ENCODE measurements at regions not wholly inside any gene's neighbourhood (a gene's known extent, or its start where the extent isn't known, plus 50 kb on each side); places are given as distances from the start of the nearest gene placed in this dataset.

DNA sequence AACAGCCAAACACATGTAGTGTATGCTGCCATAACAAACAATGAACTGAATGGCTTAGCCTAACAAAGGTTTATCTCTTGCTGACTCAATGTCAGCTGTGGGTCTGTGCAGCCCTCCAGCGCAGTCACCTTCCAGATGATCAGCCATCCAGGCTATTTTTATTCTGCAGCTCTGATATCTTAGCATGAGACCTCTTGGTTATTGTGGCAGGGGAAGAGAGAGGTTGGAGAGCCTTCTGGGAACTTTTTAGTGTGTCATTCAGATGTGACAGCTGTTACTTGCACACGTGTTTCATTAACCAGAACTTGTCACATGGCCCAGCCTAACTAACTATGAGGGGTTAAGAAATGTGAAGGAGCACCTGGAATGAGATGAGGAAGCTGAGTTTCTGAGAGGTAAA lies 202.5 kb downstream of the DHX35 start:
- Histone ChIP-seq H3K9me3 (replicated peaks; ENCODE audit: control insufficient read depth, insufficient read depth, low read length) (no peaks in the 10 kb centered on the region), H3K9ac (replicated peaks; ENCODE audit: extremely low read depth, insufficient read depth, low read length) (no peak overlapping the region), H3K27ac (ENCODE audit: insufficient read depth, low read depth, low read length) (no peak overlapping the region), H2AFZ (ENCODE audit: low read depth, low read length) (no peak overlapping the region), H3K79me2 (ENCODE audit: control insufficient read depth, insufficient read depth, low read length) (no peaks in the 10 kb centered on the region), H3K4me2 (ENCODE audit: insufficient read depth, low read length) (no peak overlapping the region), H3K9me1 (replicated peaks; ENCODE audit: control insufficient read depth, extremely low read depth, insufficient read depth, low read length) (no peaks in the 10 kb centered on the region), H3K4me1 (ENCODE audit: control insufficient read depth, extremely low read depth, insufficient read depth, low read length) (no peaks in the 10 kb centered on the region), H3K36me3 (ENCODE audit: control insufficient read depth in 2 of 2, extremely low read depth in 1 of 2, insufficient read depth in 2 of 2, low read length in 2 of 2) (no peaks in the 10 kb centered on the region), H4K20me1 (replicated peaks; ENCODE audit: control insufficient read depth, extremely low read depth, insufficient read depth, low read length) (no peaks in the 10 kb centered on the region), H3K4me3 (replicated peaks in 1 of 3; ENCODE audit: insufficient read depth in 1 of 3, low read depth in 1 of 3, low read length in 3 of 3) (no peak overlapping the region), H3K27me3 (ENCODE audit: control insufficient read depth in 2 of 2, insufficient read depth in 2 of 2, low read length in 2 of 2) (no peaks in the 10 kb centered on the region)
- TF ChIP-seq POLR2AphosphoS5 (IDR thresholded peaks at IDR 0.05; ENCODE audit: insufficient read depth, low read depth, low read length), result no peak
- TF ChIP-seq MYC (IDR thresholded peaks at IDR 0.05; ENCODE audit: low read depth, low read length), result no peak
- TF ChIP-seq JUN (IDR thresholded peaks at IDR 0.05; ENCODE audit: borderline replicate concordance, insufficient read depth, insufficient read length, low read depth), result no peak
- no peak for TF ChIP-seq GATA2 (IDR thresholded peaks at IDR 0.05; ENCODE audit: insufficient read depth, insufficient read length, low read depth, low read length)
- no peak for TF ChIP-seq FOS (IDR thresholded peaks at IDR 0.05; ENCODE audit: borderline replicate concordance, insufficient read depth, low read length)
- TF ChIP-seq EZH2 (IDR thresholded peaks at IDR 0.05; ENCODE audit: borderline replicate concordance, low read depth, low read length, severe bottlenecking), result no peak
- no peak for TF ChIP-seq MAX (IDR thresholded peaks at IDR 0.05; ENCODE audit: insufficient read depth, insufficient read length)
- TF ChIP-seq, protein P1, sequence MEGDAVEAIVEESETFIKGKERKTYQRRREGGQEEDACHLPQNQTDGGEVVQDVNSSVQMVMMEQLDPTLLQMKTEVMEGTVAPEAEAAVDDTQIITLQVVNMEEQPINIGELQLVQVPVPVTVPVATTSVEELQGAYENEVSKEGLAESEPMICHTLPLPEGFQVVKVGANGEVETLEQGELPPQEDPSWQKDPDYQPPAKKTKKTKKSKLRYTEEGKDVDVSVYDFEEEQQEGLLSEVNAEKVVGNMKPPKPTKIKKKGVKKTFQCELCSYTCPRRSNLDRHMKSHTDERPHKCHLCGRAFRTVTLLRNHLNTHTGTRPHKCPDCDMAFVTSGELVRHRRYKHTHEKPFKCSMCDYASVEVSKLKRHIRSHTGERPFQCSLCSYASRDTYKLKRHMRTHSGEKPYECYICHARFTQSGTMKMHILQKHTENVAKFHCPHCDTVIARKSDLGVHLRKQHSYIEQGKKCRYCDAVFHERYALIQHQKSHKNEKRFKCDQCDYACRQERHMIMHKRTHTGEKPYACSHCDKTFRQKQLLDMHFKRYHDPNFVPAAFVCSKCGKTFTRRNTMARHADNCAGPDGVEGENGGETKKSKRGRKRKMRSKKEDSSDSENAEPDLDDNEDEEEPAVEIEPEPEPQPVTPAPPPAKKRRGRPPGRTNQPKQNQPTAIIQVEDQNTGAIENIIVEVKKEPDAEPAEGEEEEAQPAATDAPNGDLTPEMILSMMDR (IDR thresholded peaks at IDR 0.05; ENCODE audit: extremely low read depth in 1 of 2, insufficient read depth in 1 of 2, low read depth in 1 of 2, low read length in 2 of 2), result no peak
- no peak for TF ChIP-seq POLR2A (IDR thresholded peaks at IDR 0.05; ENCODE audit: low read depth, low read length)
- ChIA-PET POLR2A (no interaction called here), CTCF (no interaction called here)
- no peak for DNase-seq (ENCODE audit: low read depth, low spot score)
- dilution Hi-C loops (cut with MboI; ENCODE audit: extremely low pct_ligation_motif_present, low sequenced_read_pairs), result no loop called here
- no TSS peak for BruUV-seq (replicated peaks)
- intact Hi-C loops (cut with micrococcal nuclease), result no loop called here
- FAIRE-seq, result no peak
